K562 (cell line): ENCODE measurements at regions not wholly inside any gene's neighbourhood (a gene's known extent, or its start where the extent isn't known, plus 50 kb on each side); places are given as distances from the start of the nearest gene placed in this dataset.

Source experiments
- IFI16 ChIP-seq: fragments of 250-450 bp; sonication (Bioruptor Pico); IDR thresholded peaks from 2 replicates; pipeline ENCODE4 v2.1.2; 2022; ENCODE audit warnings: mild to moderate bottlenecking, inconsistent platforms
- MXD1 ChIP-seq: fragments of 250-450 bp; sonication (Bioruptor Pico); IDR thresholded peaks from 2 replicates; pipeline ENCODE4 v1.8.0; 2021; ENCODE audit warnings: borderline replicate concordance, mild to moderate bottlenecking, moderate library complexity; ENCODE audit not compliant: poor library complexity, severe bottlenecking
- TEAD1 ChIP-seq, 2 experiments: fragments of 450-650 bp in 1 of 2; sonication (generic) in 1 of 2; formaldehyde crosslinking; IDR thresholded peaks; 2 replicates each; pipeline versions ENCODE4 v1.4.0 to v1.8.0; 2020 to 2022; ENCODE audit warnings: mild to moderate bottlenecking in 2 of 2, missing genetic modification reagents in 1 of 2
- TEAD4 ChIP-seq, 2 experiments: sonication (generic) in 1 of 2; formaldehyde crosslinking in 1 of 2; IDR thresholded peaks; 2 replicates each; pipeline versions ENCODE4 v1.6.1 to v1.8.0; 2012 to 2022; ENCODE audit warnings: borderline replicate concordance in 1 of 2, inconsistent platforms in 1 of 2, low read length in 1 of 2, mild to moderate bottlenecking in 1 of 2, missing genetic modification reagents in 1 of 2
- U2AF1 ChIP-seq: fragments of 200-400 bp; formaldehyde crosslinking; optimal IDR thresholded peaks from 2 replicates; pipeline ENCODE3; 2017; ENCODE audit warnings: mild to moderate bottlenecking, low read depth, low read length, moderate library complexity
- TF ChIP-seq, protein P1 (sequence below), 3 experiments: IDR thresholded peaks in 2 of 3; conservative IDR thresholded peaks in 1 of 3; 2 replicates each; pipeline ENCODE4 v1.5.1; 2011 to 2012; ENCODE audit warnings: low read length in 3 of 3, mild to moderate bottlenecking in 3 of 3, control low read depth in 2 of 3, improper control_type of control experiment in 1 of 3, inconsistent platforms in 1 of 3, low read depth in 1 of 3, mixed read lengths in 1 of 3, moderate library complexity in 1 of 3; ENCODE audit not compliant: insufficient read depth in 2 of 3

- TF ChIP-seq MXD1 (CRISPR knock-in tag) (no peak), TEAD1 (CRISPR knock-in tag; IDR thresholded peaks at IDR 0.05) (no peak), IFI16 (CRISPR knock-in tag) (no peak), TEAD4 (IDR thresholded peaks at IDR 0.05; ENCODE audit: low read length) (no peak), TEAD4 (CRISPR knock-in tag; IDR thresholded peaks at IDR 0.05; ENCODE audit: borderline replicate concordance) (no peak), U2AF1 (no peak)
- TF ChIP-seq, protein P1, sequence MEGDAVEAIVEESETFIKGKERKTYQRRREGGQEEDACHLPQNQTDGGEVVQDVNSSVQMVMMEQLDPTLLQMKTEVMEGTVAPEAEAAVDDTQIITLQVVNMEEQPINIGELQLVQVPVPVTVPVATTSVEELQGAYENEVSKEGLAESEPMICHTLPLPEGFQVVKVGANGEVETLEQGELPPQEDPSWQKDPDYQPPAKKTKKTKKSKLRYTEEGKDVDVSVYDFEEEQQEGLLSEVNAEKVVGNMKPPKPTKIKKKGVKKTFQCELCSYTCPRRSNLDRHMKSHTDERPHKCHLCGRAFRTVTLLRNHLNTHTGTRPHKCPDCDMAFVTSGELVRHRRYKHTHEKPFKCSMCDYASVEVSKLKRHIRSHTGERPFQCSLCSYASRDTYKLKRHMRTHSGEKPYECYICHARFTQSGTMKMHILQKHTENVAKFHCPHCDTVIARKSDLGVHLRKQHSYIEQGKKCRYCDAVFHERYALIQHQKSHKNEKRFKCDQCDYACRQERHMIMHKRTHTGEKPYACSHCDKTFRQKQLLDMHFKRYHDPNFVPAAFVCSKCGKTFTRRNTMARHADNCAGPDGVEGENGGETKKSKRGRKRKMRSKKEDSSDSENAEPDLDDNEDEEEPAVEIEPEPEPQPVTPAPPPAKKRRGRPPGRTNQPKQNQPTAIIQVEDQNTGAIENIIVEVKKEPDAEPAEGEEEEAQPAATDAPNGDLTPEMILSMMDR (IDR thresholded peaks at IDR 0.05 in 2 of 3, conservative IDR thresholded peaks at IDR 0.05 in 1 of 3; ENCODE audit: insufficient read depth in 2 of 3, low read depth in 1 of 3, low read length in 3 of 3), result no peak
These were observed 356.9 kb downstream of the FGFR2 start for GRCh38 chr10:121241337-121241736.
